ENCODE measurements at regions not wholly inside any gene's neighbourhood (a gene's known extent, or its start where the extent isn't known, plus 50 kb on each side); places are given as distances from the start of the nearest gene placed in this dataset.

GRCh38 chr11:71356280-71356876 is 91.8 kb downstream of the DHCR7 start:
- no peak for DNase-seq

- no peak for DNase-seq
These were observed 92.9 kb downstream of the DHCR7 start for GRCh38 chr11:71355281-71355680.

- no peak for DNase-seq
These were observed 93.6 kb downstream of the DHCR7 start for GRCh38 chr11:71354394-71355105.

GRCh38 chr11:71352748-71353147 is 95.4 kb downstream of the DHCR7 start:
- DNase-seq, result no peak

GRCh38 chr11:71352226-71352625 is 96.0 kb downstream of the DHCR7 start:
- DNase-seq, result no peak

- no peak for DNase-seq
These were observed 97.2 kb upstream of the SHANK2 start for GRCh38 chr11:71349627-71350026.

- no peak for DNase-seq
These were observed 91.5 kb upstream of the SHANK2 start for GRCh38 chr11:71343828-71344400.

- DNase-seq, result peak; percentile 84
These were observed 90.8 kb upstream of the SHANK2 start for GRCh38 chr11:71342951-71343827.

- DNase-seq, result no peak
These were observed 89.7 kb upstream of the SHANK2 start for GRCh38 chr11:71342116-71342515.

- DNase-seq, result no peak
These were observed 89.2 kb upstream of the SHANK2 start for GRCh38 chr11:71341596-71341995.

- DNase-seq, result no peak
These were observed 88.8 kb upstream of the SHANK2 start for GRCh38 chr11:71341173-71341572.

GRCh38 chr11:71340086-71340606 is 87.8 kb upstream of the SHANK2 start:
- no peak for DNase-seq

- DNase-seq, result no peak
These were observed 87.1 kb upstream of the SHANK2 start for GRCh38 chr11:71339396-71339881.

- DNase-seq, result no peak
These were observed 86.5 kb upstream of the SHANK2 start for GRCh38 chr11:71338801-71339395.

- DNase-seq, result no peak
These were observed 84.8 kb upstream of the SHANK2 start for GRCh38 chr11:71336996-71337754.

GRCh38 chr11:71336176-71336995 is 84.0 kb upstream of the SHANK2 start:
- no peak for DNase-seq

GRCh38 chr11:71335371-71335770 is 83.0 kb upstream of the SHANK2 start:
- DNase-seq, result no peak

- DNase-seq, result no peak
These were observed 81.8 kb upstream of the SHANK2 start for GRCh38 chr11:71334191-71334590.

- DNase-seq, result no peak
These were observed 81.1 kb upstream of the SHANK2 start for GRCh38 chr11:71333473-71333872.

- DNase-seq, result no peak
These were observed 80.1 kb upstream of the SHANK2 start for GRCh38 chr11:71332447-71332846.

- DNase-seq, result no peak
These were observed 79.7 kb upstream of the SHANK2 start for GRCh38 chr11:71332046-71332445.

Data from OCI-M1 (cell line).